Mesodermal cell (in vitro differentiated cells): ENCODE measurements at regions not wholly inside any gene's neighbourhood (a gene's known extent, or its start where the extent isn't known, plus 50 kb on each side); places are given as distances from the start of the nearest gene placed in this dataset.
"Not testable (repeated sequence)": the region's sequence is repeated elsewhere in the genome, so short reads cannot be mapped to it uniquely, and the experiment has no call there.

ENCODE experiments used
- H3K27ac ChIP-seq: 2 replicates; pipeline ENCODE4 v1.7.0; 2013; ENCODE audit warnings: mild to moderate bottlenecking, low read depth, low read length, moderate library complexity; ENCODE audit not compliant: severe bottlenecking
- H3K36me3 ChIP-seq: 2 replicates; pipeline ENCODE4 v1.7.1; 2013; ENCODE audit warnings: mild to moderate bottlenecking, low read length, moderate library complexity; ENCODE audit not compliant: control insufficient read depth, insufficient read depth
- H3K4me1 ChIP-seq: one replicate; pipeline ENCODE4 v1.7.1; 2013; ENCODE audit warnings: mild to moderate bottlenecking, low read length; ENCODE audit not compliant: insufficient read depth, control insufficient read depth, poor library complexity, severe bottlenecking
- H3K4me3 ChIP-seq: 2 replicates; pipeline ENCODE4 v1.7.0; 2013; ENCODE audit warnings: low read length, control low read depth, mild to moderate bottlenecking; ENCODE audit not compliant: insufficient read depth, poor library complexity, severe bottlenecking; ENCODE audit errors: extremely low read depth
- H3K9me3 ChIP-seq: 2 replicates; pipeline ENCODE4 v1.7.1; 2013; ENCODE audit warnings: mild to moderate bottlenecking, low read length, moderate library complexity; ENCODE audit not compliant: control insufficient read depth
- WGBS, 2 experiments: methylation state at CpG; one replicate each; pipeline ENCODE4 v1.1.5; 2013; ENCODE audit warnings: missing lambda C conversion rate in 2 of 2; ENCODE audit not compliant: insufficient coverage in 2 of 2; 5-methylcytosine and 5-hydroxymethylcytosine counted together

- Histone ChIP-seq H3K4me1 (no peaks in the 10 kb centered on the region), H3K9me3 (no peaks in the 10 kb centered on the region), H3K4me3 (no peak overlapping the region), H3K36me3 (no peaks in the 10 kb centered on the region), H3K27ac (no peak overlapping the region)
- WGBS, 2 experiments, result 95 to 96% methylated on average over 3 to 4 of the region's 4 CpGs
These were observed 223.1 kb upstream of the IRF2BP2 start for GRCh38 chr1:234833118-234833517.

GRCh38 chr1:234827656-234828055 is 217.7 kb upstream of the IRF2BP2 start:
- H3K27ac ChIP-seq, result no peak overlapping the region
- H3K4me3 ChIP-seq, result no peak overlapping the region
- no peaks in the 10 kb centered on the region for H3K36me3 ChIP-seq
- no peaks in the 10 kb centered on the region for H3K4me1 ChIP-seq
- 87 to 97% methylated on average over 7 of the region's 7 CpGs for WGBS, 2 experiments
- no peaks in the 10 kb centered on the region for H3K9me3 ChIP-seq

- Histone ChIP-seq H3K4me1 (no peaks in the 10 kb centered on the region), H3K27ac (no peak overlapping the region), H3K4me3 (no peak overlapping the region), H3K9me3 (no peaks in the 10 kb centered on the region), H3K36me3 (no peaks in the 10 kb centered on the region)
- 86 to 90% methylated on average over 1 of the region's 1 CpG for WGBS, 2 experiments
These were observed 217.2 kb upstream of the IRF2BP2 start for GRCh38 chr1:234827181-234827580.

GRCh38 chr1:234826352-234826751 is 216.4 kb upstream of the IRF2BP2 start:
- no peaks in the 10 kb centered on the region for H3K9me3 ChIP-seq
- no peaks in the 10 kb centered on the region for H3K36me3 ChIP-seq
- 98% methylated on average over 7 of the region's 7 CpGs; no CpG with 5 or more reads in 1 of the 2 experiments for WGBS, 2 experiments
- no peak overlapping the region for H3K27ac ChIP-seq
- H3K4me3 ChIP-seq, result no peak overlapping the region
- no peaks in the 10 kb centered on the region for H3K4me1 ChIP-seq

- H3K27ac ChIP-seq, result no peak overlapping the region
- WGBS, 2 experiments, result 96% methylated on average over 5 to 7 of the region's 7 CpGs
- no peaks in the 10 kb centered on the region for H3K9me3 ChIP-seq
- no peaks in the 10 kb centered on the region for H3K4me1 ChIP-seq
- H3K36me3 ChIP-seq, result no peaks in the 10 kb centered on the region
- no peak overlapping the region for H3K4me3 ChIP-seq
These were observed 215.7 kb upstream of the IRF2BP2 start for GRCh38 chr1:234825498-234826165.

- WGBS, 2 experiments, result 89 to 97% methylated on average over 6 to 7 of the region's 7 CpGs
- H3K4me1 ChIP-seq, H3K9me3 ChIP-seq, H3K4me3 ChIP-seq, H3K27ac ChIP-seq, H3K36me3 ChIP-seq: not testable (repeated sequence)
These were observed 214.9 kb upstream of the IRF2BP2 start for GRCh38 chr1:234824836-234825235.

GRCh38 chr1:234823191-234824176 is 213.5 kb upstream of the IRF2BP2 start:
- Histone ChIP-seq H3K27ac (no peak overlapping the region), H3K9me3 (no peaks in the 10 kb centered on the region), H3K4me1 (no peaks in the 10 kb centered on the region), H3K4me3 (no peak overlapping the region), H3K36me3 (no peaks in the 10 kb centered on the region)
- WGBS, 2 experiments, result 87 to 89% methylated on average over 9 to 11 of the region's 16 CpGs

- Histone ChIP-seq H3K9me3 (no peaks in the 10 kb centered on the region), H3K4me3 (no peak overlapping the region), H3K36me3 (no peaks in the 10 kb centered on the region), H3K27ac (no peak overlapping the region), H3K4me1 (no peaks in the 10 kb centered on the region)
- WGBS, 2 experiments, result 90 to 98% methylated on average over 1 to 6 of the region's 6 CpGs
These were observed 211.9 kb upstream of the IRF2BP2 start for GRCh38 chr1:234821840-234822239.

GRCh38 chr1:234820597-234820996 is 210.6 kb upstream of the IRF2BP2 start:
- Histone ChIP-seq H3K36me3 (no peaks in the 10 kb centered on the region), H3K4me1 (no peaks in the 10 kb centered on the region), H3K9me3 (no peaks in the 10 kb centered on the region), H3K27ac (no peak overlapping the region), H3K4me3 (no peak overlapping the region)
- WGBS, 2 experiments, result 91 to 100% methylated on average over 1 of the region's 1 CpG

- not testable (repeated sequence) for H3K27ac ChIP-seq, H3K4me1 ChIP-seq, H3K9me3 ChIP-seq, H3K4me3 ChIP-seq, H3K36me3 ChIP-seq
- WGBS, 2 experiments, result 100% methylated on average over 1 of the region's 7 CpGs; no CpG with 5 or more reads in 1 of the 2 experiments
These were observed 209.9 kb upstream of the IRF2BP2 start for GRCh38 chr1:234819845-234820244.

GRCh38 chr1:234818040-234818387 is 208.0 kb upstream of the IRF2BP2 start:
- not testable (repeated sequence) for H3K9me3 ChIP-seq

More at GRCh38 chr1:234818040-234818387, 208.0 kb upstream of the IRF2BP2 start:
- H3K27ac ChIP-seq, H3K4me1 ChIP-seq, H3K4me3 ChIP-seq, H3K36me3 ChIP-seq: not testable (repeated sequence)
- WGBS, 2 experiments, result no CpG with 5 or more reads among the region's 5 CpGs
